B cell (primary cell): ENCODE measurements at regions not wholly inside any gene's neighbourhood (a gene's known extent, or its start where the extent isn't known, plus 50 kb on each side); places are given as distances from the start of the nearest gene placed in this dataset.

ENCODE experiments used
- EZH2 ChIP-seq: IDR thresholded peaks from 2 replicates; pipeline ENCODE4 v1.6.1; 2012; ENCODE audit warnings: borderline replicate concordance, low read depth, mild to moderate bottlenecking, moderate library complexity, low read length; ENCODE audit not compliant: insufficient read depth, poor library complexity, severe bottlenecking
- TF ChIP-seq, protein P1 (sequence below): fragments of 200-600 bp; IDR thresholded peaks from one replicate; pipeline ENCODE4 v1.8.0; 2022; ENCODE audit warnings: antibody characterized with exemption, mild to moderate bottlenecking

GRCh38 chr6:119830494-119831295 lies 481.1 kb upstream of the MAN1A1 start:
- TF ChIP-seq, protein P1, sequence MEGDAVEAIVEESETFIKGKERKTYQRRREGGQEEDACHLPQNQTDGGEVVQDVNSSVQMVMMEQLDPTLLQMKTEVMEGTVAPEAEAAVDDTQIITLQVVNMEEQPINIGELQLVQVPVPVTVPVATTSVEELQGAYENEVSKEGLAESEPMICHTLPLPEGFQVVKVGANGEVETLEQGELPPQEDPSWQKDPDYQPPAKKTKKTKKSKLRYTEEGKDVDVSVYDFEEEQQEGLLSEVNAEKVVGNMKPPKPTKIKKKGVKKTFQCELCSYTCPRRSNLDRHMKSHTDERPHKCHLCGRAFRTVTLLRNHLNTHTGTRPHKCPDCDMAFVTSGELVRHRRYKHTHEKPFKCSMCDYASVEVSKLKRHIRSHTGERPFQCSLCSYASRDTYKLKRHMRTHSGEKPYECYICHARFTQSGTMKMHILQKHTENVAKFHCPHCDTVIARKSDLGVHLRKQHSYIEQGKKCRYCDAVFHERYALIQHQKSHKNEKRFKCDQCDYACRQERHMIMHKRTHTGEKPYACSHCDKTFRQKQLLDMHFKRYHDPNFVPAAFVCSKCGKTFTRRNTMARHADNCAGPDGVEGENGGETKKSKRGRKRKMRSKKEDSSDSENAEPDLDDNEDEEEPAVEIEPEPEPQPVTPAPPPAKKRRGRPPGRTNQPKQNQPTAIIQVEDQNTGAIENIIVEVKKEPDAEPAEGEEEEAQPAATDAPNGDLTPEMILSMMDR = no peak
- no peak for TF ChIP-seq EZH2
